ENCODE measurements at regions not wholly inside any gene's neighbourhood (a gene's known extent, or its start where the extent isn't known, plus 50 kb on each side); places are given as distances from the start of the nearest gene placed in this dataset.
"Not testable (repeated sequence)": the region's sequence is repeated elsewhere in the genome, so short reads cannot be mapped to it uniquely, and the experiment has no call there.

DNA sequence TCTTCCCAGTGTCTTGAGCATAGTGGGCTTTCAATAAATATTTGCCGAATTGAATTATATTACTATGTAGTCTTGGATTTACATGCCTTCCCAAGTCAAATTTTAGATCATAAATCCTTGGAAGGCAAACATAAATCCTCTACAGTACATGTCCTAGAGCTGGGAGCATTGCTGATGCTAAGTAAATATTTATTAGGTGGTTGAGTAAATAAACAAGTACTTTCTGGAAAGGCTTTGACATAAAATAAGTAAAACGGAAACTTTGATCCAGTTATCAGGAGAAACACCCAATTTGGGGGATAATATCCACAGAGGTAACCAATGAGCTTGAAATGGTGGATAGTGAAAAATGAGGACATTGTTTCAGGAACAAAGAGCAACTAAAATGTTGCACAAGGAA, 162.8 kb upstream of the SVIL start:
- no peak for DNase-seq (ENCODE audit: low read depth, low spot score)

DNA sequence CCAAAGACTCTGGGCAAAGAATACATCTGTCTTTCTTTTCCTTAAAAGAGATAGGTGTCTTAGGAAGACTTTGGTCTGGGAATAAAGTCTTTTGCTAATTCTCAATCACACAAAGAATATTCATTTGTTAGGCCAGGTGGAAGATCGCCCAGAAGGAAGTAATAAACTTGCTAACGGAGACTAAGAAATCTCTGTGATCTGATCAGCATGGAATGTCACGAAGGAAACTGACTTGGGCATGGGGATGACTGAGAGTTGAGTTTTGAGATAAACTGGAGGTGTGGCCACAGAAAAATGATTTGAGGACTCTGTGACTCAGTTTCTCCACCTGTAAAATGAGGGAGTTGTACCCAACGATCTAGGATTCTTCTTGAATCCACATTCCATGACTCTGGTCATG, 161.1 kb upstream of the SVIL start:
- no peak for DNase-seq (ENCODE audit: low read depth, low spot score)

DNA sequence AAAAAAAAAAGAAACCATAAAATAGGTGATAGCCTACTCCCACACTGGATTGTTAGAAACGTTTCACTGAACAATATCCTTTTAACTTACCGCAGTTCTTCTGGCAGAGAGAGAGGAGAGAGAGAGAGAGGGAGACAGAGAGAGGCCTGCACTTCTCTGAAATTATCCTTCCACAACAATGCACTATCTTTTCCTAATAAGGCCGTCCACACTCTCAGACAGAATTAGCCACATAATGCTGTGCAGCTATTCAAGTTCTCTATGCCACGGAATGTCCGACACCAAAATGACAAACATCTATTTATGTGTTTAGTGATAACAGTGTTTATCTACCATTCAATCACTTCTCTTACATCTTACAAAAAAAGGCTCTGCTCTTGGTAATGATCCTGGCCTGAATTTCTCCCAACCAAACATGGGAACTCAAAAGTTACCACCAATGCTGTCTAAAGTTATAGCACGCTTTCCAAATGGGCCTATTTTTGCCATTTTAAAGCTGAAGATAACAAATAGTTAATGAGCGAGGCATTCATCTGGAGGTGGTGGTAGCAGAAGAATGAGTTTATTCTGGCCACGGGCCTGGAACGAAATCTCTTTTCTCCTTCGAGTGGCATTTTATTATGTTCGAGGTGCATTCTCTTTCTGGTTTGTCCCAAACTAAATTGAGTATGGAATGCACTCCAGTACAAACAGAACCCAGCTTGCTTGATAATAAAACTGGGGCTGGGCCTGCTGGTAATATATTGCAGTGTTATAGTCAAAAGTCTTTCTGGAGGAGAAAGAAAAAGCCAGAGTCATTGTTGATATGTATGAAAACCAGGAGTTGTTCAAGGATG, 160.2 kb upstream of the SVIL start:
- no peak for DNase-seq (ENCODE audit: low read depth, low spot score)

DNA sequence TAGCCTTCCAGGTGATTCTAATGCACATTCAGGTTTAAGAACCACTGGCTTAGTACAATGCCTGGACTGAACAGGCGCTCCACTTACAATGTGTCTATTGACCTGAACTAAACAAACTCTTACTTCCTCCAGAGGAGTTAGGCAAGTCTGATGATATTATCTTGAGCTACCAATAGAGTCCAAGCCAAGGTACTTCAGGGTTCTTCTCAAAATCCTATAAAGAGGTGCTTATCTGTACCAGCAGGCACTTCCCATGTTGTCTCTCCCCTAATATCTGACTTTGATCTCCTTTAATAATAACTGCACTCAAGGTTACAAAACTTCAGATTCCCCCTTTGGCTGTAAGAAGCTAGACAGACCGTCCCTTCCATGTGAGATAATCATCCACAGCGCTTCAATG, 157.0 kb upstream of the SVIL start:
- DNase-seq (ENCODE audit: low read depth, low spot score): no peak

DNA sequence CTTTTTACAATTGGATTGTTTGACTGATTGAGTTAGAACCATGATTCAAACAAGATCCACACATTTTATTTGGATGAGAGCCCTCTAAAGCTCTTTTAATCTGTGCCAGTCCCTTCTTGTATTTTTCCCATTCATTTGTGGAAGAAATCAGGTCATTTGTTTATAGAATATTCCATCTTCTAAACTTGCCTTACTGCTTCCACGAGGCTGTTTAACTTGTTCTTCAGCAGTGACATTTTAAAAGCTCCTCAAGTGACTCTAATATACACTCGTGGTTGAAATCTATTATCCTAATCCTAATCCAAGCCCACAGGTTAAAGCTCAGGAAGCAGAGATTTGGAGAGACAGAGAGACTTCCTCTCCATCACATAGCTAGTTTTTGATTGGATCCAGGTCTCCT, 155.4 kb upstream of the SVIL start:
- DNase-seq (ENCODE audit: low read depth, low spot score): no peak

DNA sequence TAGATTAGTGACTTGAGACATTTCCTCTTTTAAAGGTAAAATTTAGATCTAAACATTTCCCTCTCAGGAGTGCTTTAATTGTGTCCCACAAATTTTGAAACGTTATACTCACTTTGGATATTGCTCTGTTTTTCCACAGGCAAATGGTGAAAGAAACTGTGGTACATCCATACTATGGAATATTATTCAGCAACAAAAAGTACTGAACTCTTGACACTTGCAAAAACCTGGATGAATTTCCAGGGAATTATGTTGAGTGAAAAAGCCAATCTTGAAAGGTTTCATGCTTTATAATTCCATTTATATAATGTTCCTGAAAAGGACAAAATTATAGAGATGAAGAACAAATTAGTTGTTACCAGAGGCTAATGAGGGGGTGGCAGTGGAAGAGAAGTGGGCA, 153.3 kb upstream of the SVIL start:
- DNase-seq (ENCODE audit: low read depth, low spot score): no peak

DNA sequence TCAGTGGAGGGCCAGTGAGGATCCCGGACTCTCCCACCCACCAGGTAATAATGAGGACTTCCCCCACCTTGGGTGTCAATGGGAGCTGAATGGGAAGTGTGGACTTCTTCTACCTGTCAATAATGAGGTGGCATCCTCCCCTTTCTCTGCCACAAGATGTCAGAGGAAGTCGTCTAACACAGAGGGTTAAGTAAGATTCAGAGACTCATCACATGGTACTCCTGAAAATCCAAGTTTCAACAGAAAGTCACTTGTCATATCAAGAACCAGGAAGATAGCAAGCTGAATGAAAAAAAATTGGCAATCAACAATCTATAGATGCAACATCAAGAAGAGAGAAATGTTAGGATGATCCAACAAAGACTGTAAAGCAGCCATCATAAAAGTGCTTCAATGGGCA, 150.9 kb upstream of the SVIL start:
- no peak for DNase-seq (ENCODE audit: low read depth, low spot score)

DNA sequence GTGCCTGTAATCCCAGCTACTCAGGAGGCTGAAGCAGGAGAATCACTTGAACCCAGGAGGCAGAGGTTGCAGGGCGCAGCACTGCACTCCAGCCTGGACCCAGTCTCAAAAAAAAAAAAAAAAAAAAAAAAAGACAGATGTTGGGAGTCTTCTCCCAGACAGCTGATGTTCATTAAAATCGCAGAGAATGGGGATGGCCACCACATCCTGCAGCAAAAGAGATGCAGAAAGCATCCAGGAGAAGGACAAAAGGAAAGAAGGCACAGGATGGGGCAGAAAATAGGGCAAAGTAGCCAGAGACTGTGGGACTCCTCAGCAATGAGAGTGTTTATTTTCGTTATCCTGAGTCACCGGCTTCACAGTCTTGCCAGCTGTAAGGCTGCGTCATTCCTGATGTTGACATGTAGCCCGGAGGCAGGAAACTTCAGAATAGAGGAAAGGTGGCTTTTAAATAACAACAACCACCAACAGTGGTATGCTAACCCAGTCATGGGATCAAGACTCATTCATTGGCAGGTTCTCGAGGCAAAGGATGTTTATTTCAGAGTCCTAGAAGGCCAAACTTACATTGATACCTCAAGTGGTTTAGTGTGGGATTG, 149.5 kb upstream of the SVIL start:
- peak; percentile 98 for DNase-seq (ENCODE audit: low read depth, low spot score)

DNA sequence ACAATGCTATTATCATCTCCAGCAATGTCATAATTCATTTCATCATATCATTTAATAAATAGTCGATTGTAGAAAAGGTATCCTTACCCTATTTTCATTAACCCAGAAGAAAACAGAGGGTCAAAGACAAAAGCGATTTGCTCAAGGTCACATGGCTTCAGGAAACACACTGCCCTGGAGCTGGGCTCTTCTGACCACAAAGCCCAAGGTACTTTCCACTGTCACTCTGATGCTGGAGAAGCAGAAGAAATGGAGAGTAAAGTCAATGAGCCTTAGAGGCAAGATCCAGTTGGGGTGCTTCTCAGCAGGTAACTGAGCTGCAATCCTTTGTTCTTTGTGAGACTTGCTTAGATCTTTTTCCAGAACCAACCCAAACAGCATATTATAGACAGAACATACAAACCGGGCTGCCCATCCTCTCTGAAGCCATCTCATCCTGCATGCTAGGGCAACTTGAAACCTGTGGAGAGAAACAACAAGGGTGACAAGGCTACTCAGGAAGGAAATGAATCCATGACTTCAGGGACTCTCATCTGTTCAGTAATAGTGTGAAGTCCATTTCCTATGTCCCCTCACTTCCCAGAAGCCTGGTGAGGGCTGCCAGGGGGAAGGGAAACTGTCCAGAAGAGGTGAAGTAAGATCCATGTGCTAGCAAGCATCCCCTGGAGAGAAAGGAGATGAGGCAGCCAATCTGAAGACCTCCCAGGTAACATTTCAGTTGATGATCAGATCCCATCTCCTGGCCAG, 148.6 kb upstream of the SVIL start:
- no peak for DNase-seq (ENCODE audit: low read depth, low spot score)

DNA sequence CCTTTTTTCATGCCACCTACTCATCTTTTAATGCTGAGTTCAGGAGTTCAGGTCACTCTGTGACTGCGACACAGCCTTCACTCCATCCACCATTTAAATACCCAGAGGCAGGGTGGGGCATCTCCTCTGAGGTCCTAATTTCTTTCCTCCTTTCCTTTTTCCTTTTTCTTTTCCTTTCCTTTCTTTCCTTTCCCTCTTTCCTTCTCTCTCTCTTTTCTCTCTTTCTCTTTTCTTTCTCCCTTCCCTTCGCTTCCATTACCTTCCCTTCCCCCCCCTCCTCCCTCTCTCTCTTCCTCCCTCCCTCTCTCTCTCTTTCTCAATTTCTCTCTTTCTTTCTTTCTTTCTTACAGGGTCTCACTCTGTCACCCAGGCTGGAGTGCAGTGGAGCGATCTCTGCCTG, 145.9 kb upstream of the SVIL start:
- DNase-seq (ENCODE audit: low read depth, low spot score): no peak

DNA sequence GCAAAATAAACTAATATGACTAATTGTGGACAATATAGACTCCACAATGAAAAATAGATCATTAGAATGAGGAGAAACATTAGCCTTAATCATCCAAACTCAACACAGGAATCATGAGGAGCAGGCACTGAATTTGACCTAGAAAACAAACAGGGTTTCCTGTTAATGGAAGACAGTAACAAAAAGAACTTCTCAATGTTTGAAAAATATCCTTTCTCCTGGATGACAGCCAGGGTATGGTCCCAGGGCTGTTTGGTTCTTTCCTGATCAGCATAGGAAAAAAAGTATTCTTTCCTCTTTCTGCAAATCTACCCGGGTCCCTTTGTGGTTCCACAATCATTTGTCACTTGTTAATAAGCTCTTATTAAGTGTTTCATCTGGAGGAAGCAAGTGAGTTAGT, 145.3 kb upstream of the SVIL start:
- DNase-seq (ENCODE audit: low read depth, low spot score): no peak

DNA sequence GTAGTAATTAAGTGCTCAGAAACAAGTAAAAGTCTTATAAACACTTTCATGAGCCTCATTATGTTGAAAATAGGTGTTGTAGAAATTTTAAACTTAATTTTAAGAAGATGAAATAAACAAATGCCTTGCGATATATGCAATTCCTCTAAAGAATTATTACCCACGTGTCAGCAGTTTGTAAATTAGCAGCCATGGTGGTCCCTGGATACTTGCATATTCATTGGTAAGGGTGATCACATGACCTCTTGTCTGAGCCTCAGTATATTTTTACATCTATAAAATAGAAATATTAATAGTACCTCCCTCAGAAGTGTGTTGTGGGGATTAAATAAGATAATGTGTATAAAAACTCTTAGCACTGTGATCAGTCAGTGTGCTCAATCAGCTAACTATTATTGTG, 141.5 kb upstream of the SVIL start:
- DNase-seq (ENCODE audit: low read depth, low spot score): no peak

DNA sequence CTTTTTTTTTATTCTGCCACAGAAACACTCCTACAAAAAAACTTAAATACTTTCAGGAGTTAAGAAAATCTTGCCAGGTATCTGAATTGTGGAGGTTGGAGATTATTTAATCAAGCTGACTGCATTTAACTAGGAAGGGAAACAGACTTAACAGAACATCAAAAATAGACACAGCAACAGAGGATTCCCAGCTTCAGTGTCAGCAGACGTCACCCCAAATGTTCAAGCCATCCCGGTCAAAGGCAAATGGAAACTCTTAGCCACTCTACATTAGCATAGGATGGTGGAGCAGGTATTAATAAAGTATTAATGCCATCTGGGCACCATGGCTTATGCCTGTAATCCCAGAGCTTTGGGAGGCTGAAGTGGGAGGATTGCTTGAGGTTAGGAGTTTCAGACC, 139.7 kb upstream of the SVIL start:
- no peak for DNase-seq (ENCODE audit: low read depth, low spot score)

DNA sequence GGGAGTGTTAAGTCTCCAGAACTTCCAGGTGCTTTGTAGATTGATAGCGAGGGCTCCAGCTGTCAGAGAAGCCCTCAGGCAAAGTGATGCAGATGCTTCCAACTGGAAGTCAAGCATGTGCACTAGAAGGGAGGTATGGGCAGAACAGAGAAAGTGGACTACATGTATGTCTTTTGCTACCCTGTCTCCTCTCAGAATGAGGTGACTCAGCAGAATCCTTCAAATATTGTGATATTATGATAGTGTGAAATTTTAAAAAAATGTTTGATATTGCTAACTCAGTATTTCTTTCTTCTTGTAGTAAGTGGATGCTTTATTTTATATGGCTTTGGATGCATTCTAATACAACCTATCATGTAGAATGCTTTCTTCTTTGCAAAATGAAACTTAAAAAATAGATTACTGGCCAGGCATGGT, 138.9 kb upstream of the SVIL start:
- no peak for DNase-seq (ENCODE audit: low read depth, low spot score)

DNA sequence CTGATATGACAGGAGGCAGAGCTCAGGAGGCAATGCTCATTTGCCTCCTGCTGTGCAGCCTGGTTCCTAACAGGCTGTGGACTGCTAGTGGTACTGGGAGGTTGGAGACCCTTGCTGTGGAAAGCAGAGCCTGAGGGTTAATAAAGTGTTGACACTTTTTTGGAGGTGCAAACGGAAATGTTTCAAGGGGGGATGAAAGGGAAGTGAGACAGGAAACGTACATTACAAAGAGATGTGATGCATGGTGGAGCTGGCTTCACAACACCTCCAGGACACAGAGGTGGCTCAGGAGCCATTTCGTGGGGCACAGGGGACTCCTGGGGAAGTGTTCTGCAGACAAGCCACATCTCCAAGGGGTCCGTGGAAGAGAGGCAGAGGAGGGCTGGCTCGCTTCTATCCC, 137.6 kb upstream of the SVIL start:
- no peak for DNase-seq (ENCODE audit: low read depth, low spot score)

DNA sequence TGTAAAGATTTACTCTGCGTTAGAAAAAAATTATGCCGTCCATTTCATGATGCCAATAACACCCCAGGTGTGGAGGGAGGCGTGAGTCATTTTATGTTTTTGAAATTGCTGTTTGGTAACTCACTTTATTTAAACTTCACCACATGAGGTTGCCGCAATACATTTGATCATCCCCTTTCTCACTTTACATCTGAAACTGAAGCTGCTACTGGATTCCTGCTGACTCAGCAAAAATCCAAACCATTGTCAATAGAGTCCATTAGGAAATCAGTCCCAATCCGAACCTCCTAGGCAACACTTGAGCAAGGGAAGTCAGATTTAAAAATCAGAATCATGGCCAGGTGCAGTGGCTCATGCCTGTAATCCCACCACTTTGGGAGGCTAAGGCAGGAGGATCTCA, 136.6 kb upstream of the SVIL start:
- DNase-seq (ENCODE audit: low read depth, low spot score): no peak

DNA sequence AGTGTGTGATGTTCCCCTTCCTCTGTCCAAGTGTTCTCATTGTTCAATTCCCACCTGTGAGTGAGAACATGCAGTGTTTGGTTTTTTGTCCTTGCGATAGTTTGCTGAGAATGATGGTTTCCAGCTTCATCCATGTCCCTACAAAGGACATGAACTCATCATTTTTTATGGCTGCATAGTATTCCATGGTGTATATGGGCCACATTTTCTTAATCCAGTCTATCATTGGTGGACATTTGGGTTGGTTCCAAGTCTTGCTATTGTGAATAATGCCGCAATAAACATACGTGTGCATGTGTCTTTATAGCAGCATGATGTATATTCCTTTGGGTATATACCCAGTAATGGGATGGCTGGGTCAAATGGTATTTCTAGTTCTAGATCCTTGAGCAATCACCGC, 134.5 kb upstream of the SVIL start:
- not testable (repeated sequence) for DNase-seq (ENCODE audit: low read depth, low spot score)

DNA sequence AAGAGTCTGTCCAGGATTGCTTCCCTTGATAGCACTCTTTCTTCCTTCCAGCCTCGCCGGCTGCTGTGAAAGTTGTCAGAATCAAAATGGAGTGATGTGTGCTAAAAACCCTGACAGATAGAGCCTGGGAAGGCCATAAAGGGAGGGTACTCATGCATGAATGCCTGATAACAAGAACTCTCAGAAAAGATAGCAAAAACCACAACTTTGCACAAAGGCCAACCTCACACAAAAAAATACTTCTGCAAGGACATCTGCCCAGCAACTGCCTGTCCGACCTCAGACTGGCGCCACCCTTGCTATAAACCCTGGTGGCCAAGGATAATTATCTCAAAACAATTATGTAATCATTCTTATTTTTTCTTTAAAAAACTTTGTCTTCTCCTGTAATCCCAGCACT, 133.2 kb upstream of the SVIL start:
- DNase-seq (ENCODE audit: low read depth, low spot score): no peak

DNA sequence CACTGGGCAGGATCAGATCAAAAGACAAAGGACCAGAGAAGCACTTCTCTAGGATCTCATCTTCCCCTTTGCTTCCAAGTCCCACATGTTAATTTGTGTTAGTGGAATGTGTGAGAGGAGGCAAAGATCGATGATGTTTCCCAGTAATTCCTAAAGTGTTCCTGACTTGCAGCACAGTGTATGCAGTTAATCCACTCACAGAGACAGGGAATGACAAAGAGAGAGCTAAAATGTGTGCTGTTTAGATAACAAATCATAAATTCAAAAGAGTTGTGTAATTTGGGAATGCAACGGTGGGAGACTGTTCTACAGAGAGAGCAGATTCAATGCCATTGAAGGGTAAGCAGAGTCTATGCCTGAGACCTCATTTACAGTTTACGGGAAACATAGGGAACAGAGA, 132.0 kb upstream of the SVIL start:
- no peak for DNase-seq (ENCODE audit: low read depth, low spot score)

DNA sequence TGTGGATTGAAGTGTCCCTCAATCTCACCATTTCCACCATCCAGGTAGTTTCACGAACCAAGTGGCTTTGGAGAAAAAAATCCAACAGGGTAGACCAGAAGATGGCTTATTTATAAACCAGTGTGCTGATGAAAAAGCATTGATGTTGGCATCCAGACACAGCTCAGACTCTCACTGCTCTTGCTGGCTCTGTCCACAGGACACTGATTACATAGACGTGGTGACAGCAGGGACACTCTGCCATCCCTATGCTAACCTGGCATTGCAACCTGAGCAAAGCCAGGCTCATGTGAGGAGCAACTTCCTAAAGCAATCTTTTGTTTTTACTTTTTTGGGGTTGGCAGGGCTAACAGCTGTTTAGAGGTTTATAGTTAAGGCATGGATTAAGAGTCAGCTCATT, 130.6 kb upstream of the SVIL start:
- no peak for DNase-seq (ENCODE audit: low read depth, low spot score)

DNA sequence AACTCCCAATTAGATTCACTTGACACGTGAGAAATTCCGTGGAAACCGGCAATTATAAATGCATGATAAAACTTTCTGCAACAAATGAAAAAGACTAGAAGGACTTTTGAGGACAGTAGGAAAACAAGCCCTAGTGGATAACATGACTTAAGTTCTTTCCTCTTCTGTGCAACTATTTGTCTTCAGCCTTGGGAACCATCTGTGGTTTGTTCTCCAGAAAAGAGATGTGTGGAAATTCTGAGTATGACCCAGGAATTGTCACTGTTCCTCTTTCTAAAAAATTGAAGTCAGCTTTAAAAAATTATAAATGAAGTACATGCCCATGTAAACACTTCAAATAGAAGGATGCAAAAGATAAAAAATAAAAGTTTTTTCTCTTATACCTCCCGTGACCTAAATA, 128.6 kb upstream of the SVIL start:
- DNase-seq (ENCODE audit: low read depth, low spot score): no peak

DNA sequence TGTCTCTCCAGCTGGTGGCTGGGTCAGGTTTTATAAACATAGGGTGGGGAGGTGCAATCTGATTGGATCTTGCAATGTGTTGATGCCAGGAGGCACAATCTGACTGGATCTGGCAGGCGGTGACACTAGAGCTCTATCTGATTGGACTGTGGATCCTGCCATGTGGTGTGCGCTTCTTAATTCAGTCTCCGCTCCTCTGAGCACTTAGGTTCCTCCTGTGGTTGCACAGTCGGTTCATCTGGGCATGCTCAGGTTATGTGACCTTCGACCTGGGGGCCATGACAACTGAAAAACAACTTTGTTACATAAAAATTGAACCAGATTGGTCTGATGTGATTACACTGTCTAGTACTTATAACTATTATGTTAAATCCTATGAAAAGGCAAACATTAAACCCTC, 127.1 kb upstream of the SVIL start:
- no peak for DNase-seq (ENCODE audit: low read depth, low spot score)

All from smooth muscle cell of the brain vasculature (primary cell).